Right lobe of liver (tissue), 6 donors: ENCODE measurements at regions not wholly inside any gene's neighbourhood (a gene's known extent, or its start where the extent isn't known, plus 50 kb on each side); places are given as distances from the start of the nearest gene placed in this dataset.

Source experiments
- ATAC-seq, 4 donors: fragments of 200-7000 bp; cut with Tn5 transposase; one replicate each; pipeline ENCODE4 v1.9.1; 2020; ENCODE audit warnings: mild to moderate bottlenecking in 4 of 4, moderate library complexity in 4 of 4
- DNase-seq, 3 donors: peaks; one replicate each; pipeline ENCODE4 v3.0.0-alpha.2; 2020
- H3K27ac ChIP-seq, 3 donors: fragments of 200-600 bp; one replicate each; pipeline ENCODE4 v1.8.0; 2022
- H3K27me3 ChIP-seq, 2 donors: fragments of 200-600 bp; one replicate each; pipeline ENCODE4 v1.8.0; 2022
- H3K36me3 ChIP-seq, 4 donors: fragments of 200-600 bp; sonication (generic) in 1 of 4; one replicate each; pipeline versions ENCODE4 v1.5.1 to v1.8.0; 2017 to 2022; ENCODE audit warnings: control low read depth in 1 of 4
- H3K4me1 ChIP-seq, 4 donors: fragments of 200-600 bp; sonication (generic) in 1 of 4; one replicate each; pipeline versions ENCODE4 v1.5.1 to v1.8.0; 2017 to 2022; ENCODE audit warnings: control low read depth in 1 of 4
- H3K4me3 ChIP-seq, 3 donors: fragments of 200-600 bp; one replicate each; pipeline ENCODE4 v1.8.0; 2022
- H3K9me3 ChIP-seq, 4 donors: fragments of 200-600 bp; sonication (generic) in 1 of 4; one replicate each; pipeline versions ENCODE4 v1.5.1 to v1.8.0; 2017 to 2022; ENCODE audit warnings: control low read depth in 1 of 4
- CTCF ChIP-seq, 4 donors: fragments of 200-600 bp in 3 of 4; fragments of 450-650 bp in 1 of 4; IDR thresholded peaks; one replicate each; pipeline versions ENCODE4 v1.5.1 to v1.8.0; 2016 to 2022; ENCODE audit warnings: antibody characterized with exemption in 4 of 4, mild to moderate bottlenecking in 2 of 4
- POLR2A ChIP-seq: fragments of 450-650 bp; IDR thresholded peaks from one replicate; pipeline ENCODE4 v1.6.1; 2017; ENCODE audit warnings: antibody characterized with exemption, mild to moderate bottlenecking
- WGBS: methylation state at CpG from one replicate; pipeline ENCODE4 v1.1.6; 2018; ENCODE audit warnings: low coverage, low lambda C conversion rate; ENCODE audit not compliant: insufficient coverage; ENCODE audit errors: missing lambda C conversion rate; 5-methylcytosine and 5-hydroxymethylcytosine counted together
- intact Hi-C, 2 donors: fragments of 100-400 bp; cut with DNase I; formaldehyde crosslinking; loops; one replicate each; pipeline versions ENCODE4 v1.11.2 to v1.14.1; 2022
- donor health status: DM: no; HTN: yes; CAD: no.
- donor health status: DM: no; HTN: no; CAD: no.
- donor health status: DM: no; HTN: no; CAD: no.
- donor health status: DM: no; HTN: yes; CAD: no.
- donor health status: DM: no; HTN: yes; CAD: no.

GRCh38 chr3:25910105-25910504 is 120.2 kb downstream of the OXSM start:
- intact Hi-C loops = no loop called here
- TF ChIP-seq CTCF (IDR thresholded peaks at IDR 0.05) (no peak), POLR2A (no peak)
- WGBS = 45% methylated on average over 2 of the region's 2 CpGs

GRCh38 chr3:25910997-25911396 is 121.1 kb downstream of the OXSM start:
- Histone ChIP-seq H3K36me3 (no peaks in the 10 kb centered on the region), H3K27me3 (no peaks in the 10 kb centered on the region), H3K4me1 (no peaks in the 10 kb centered on the region), H3K27ac (no peak overlapping the region), H3K9me3 (no peaks in the 10 kb centered on the region), H3K4me3 (no peak overlapping the region)
- intact Hi-C loops = no loop called here
- TF ChIP-seq CTCF (IDR thresholded peaks at IDR 0.05) (peak in 3 of 4 donors; percentile 14 to 30 (median 22)), POLR2A (no peak)
- WGBS = 53% methylated on average over 4 of the region's 4 CpGs
- ATAC-seq (no peak), DNase-seq (no peak)

More at GRCh38 chr3:25910105-25910504, 120.2 kb downstream of the OXSM start:
- Histone ChIP-seq H3K27me3 (no peaks in the 10 kb centered on the region), H3K27ac (no peak overlapping the region), H3K4me1 (no peaks in the 10 kb centered on the region), H3K4me3 (no peak overlapping the region), H3K36me3 (no peaks in the 10 kb centered on the region), H3K9me3 (no peaks in the 10 kb centered on the region)
- ATAC-seq (no peak), DNase-seq (no peak)

GRCh38 chr3:25911525-25912295 is 121.8 kb downstream of the OXSM start:
- Histone ChIP-seq H3K4me3 (no peak overlapping the region), H3K27ac (no peak overlapping the region), H3K36me3 (no peaks in the 10 kb centered on the region), H3K9me3 (no peaks in the 10 kb centered on the region), H3K4me1 (no peaks in the 10 kb centered on the region), H3K27me3 (no peaks in the 10 kb centered on the region)
- intact Hi-C loops = no loop called here
- TF ChIP-seq CTCF (IDR thresholded peaks at IDR 0.05) = no peak
- TF ChIP-seq POLR2A = no peak
- no peak for ATAC-seq
- DNase-seq = no peak
- 58% methylated on average over 7 of the region's 7 CpGs for WGBS

- H3K4me1 ChIP-seq = no peaks in the 10 kb centered on the region
- no peak for ATAC-seq
- TF ChIP-seq POLR2A (no peak), CTCF (IDR thresholded peaks at IDR 0.05) (no peak)
- intact Hi-C loops = no loop called here
- no peak overlapping the region for H3K4me3 ChIP-seq
- DNase-seq = no peak
- no peaks in the 10 kb centered on the region for H3K27me3 ChIP-seq
- H3K36me3 ChIP-seq = no peaks in the 10 kb centered on the region
- no peaks in the 10 kb centered on the region for H3K9me3 ChIP-seq
- H3K27ac ChIP-seq = no peak overlapping the region
Observed at GRCh38 chr3:25913179-25913578, 123.3 kb downstream of the OXSM start.
